22Rv1 (cell line): ENCODE measurements at regions not wholly inside any gene's neighbourhood (a gene's known extent, or its start where the extent isn't known, plus 50 kb on each side); places are given as distances from the start of the nearest gene placed in this dataset.

Source experiments
- CTCF ChIP-seq: fragments of 450-650 bp; IDR thresholded peaks from 2 replicates; pipeline ENCODE4 v1.5.1; 2017; ENCODE audit warnings: mild to moderate bottlenecking
- ZFX ChIP-seq: fragments of 450-650 bp; IDR thresholded peaks from 2 replicates; pipeline ENCODE4 v1.6.1; 2017; ENCODE audit warnings: antibody characterized with exemption, borderline replicate concordance

GRCh38 chr9:24820196-24820595 is 274.5 kb upstream of the IZUMO3 start:
- no peak for TF ChIP-seq CTCF
- no peak for TF ChIP-seq ZFX
